Activated naive CD4-positive, alpha-beta T cell treated with anti-CD3 and anti-CD28 coated beads for 36 hours (primary cell): ENCODE measurements at regions not wholly inside any gene's neighbourhood (a gene's known extent, or its start where the extent isn't known, plus 50 kb on each side); places are given as distances from the start of the nearest gene placed in this dataset.

Experiments
- CTCF ChIA-PET: fragments of 350-600 bp; sonication (Branson Sonifier 250); formaldehyde crosslinking; loops from one replicate; lab custom pipeline; 2021; ENCODE audit warnings: antibody characterized with exemption; lab: Charles Lee
- DNase-seq: peaks from one replicate; pipeline ENCODE4 v3.0.0-alpha.2; 2020
- H3K27ac Mint-ChIP-seq: one replicate; pipeline ENCODE4 v1.8.0; 2021; ENCODE audit warnings: mild to moderate bottlenecking, mixed read lengths
- H3K27me3 Mint-ChIP-seq: one replicate; pipeline ENCODE4 v1.8.0; 2021; ENCODE audit warnings: low read depth, mixed read lengths
- H3K36me3 Mint-ChIP-seq: one replicate; pipeline ENCODE4 v1.8.0; 2021; ENCODE audit warnings: low read depth, mixed read lengths
- H3K4me1 Mint-ChIP-seq: one replicate; pipeline ENCODE4 v1.8.0; 2021; ENCODE audit warnings: low read depth, mixed read lengths
- H3K4me3 Mint-ChIP-seq: one replicate; pipeline ENCODE4 v1.8.0; 2021; ENCODE audit warnings: mild to moderate bottlenecking, moderate library complexity, mixed read lengths
- H3K9me3 Mint-ChIP-seq: one replicate; pipeline ENCODE4 v1.8.0; 2021; ENCODE audit warnings: mixed read lengths
- intact Hi-C: fragments of 100-400 bp; cut with micrococcal nuclease; formaldehyde crosslinking; loops from one replicate; pipeline ENCODE4 v1.15.1; 2023

GRCh38 chr11:113604186-113604585 is 101.9 kb downstream of the TMPRSS5 start:
- peaks cover 3% of the 10 kb centered on the region for H3K9me3 Mint-ChIP-seq
- no peak overlapping the region for H3K27ac Mint-ChIP-seq
- CTCF ChIA-PET: no interaction called here
- H3K4me3 Mint-ChIP-seq: no peak overlapping the region
- intact Hi-C loops: no loop called here
- no peaks in the 10 kb centered on the region for H3K4me1 Mint-ChIP-seq
- peaks cover 13% of the 10 kb centered on the region for H3K27me3 Mint-ChIP-seq
- DNase-seq: no peak
- no peaks in the 10 kb centered on the region for H3K36me3 Mint-ChIP-seq

GRCh38 chr11:113603277-113604059 is 102.6 kb downstream of the TMPRSS5 start:
- Mint-ChIP-seq H3K36me3 (no peaks in the 10 kb centered on the region), H3K27ac (no peak overlapping the region), H3K4me3 (no peak overlapping the region), H3K9me3 (peaks cover 3% of the 10 kb centered on the region), H3K27me3 (peaks cover 18% of the 10 kb centered on the region), H3K4me1 (no peaks in the 10 kb centered on the region)
- intact Hi-C loops: no loop called here
- no peak for DNase-seq
- CTCF ChIA-PET: no interaction called here

- Mint-ChIP-seq H3K9me3 (peaks cover 3% of the 10 kb centered on the region), H3K27ac (no peak overlapping the region), H3K36me3 (no peaks in the 10 kb centered on the region), H3K4me1 (no peaks in the 10 kb centered on the region), H3K4me3 (no peak overlapping the region), H3K27me3 (peaks cover 23% of the 10 kb centered on the region)
- DNase-seq: no peak
- CTCF ChIA-PET: no interaction called here
- intact Hi-C loops: no loop called here
Measured at GRCh38 chr11:113602483-113602882, 103.6 kb downstream of the TMPRSS5 start.

- Mint-ChIP-seq H3K4me1 (no peaks in the 10 kb centered on the region), H3K4me3 (no peak overlapping the region), H3K36me3 (no peaks in the 10 kb centered on the region), H3K9me3 (peaks cover 5% of the 10 kb centered on the region), H3K27me3 (peaks cover 36% of the 10 kb centered on the region), H3K27ac (no peak overlapping the region)
- CTCF ChIA-PET: interaction anchor here (0.6 kb wide), 1 partner anchor 684 kb away, joined by 3 read pairs; no protein-coding TSS in a partner anchor
- intact Hi-C loops: no loop called here
- no peak for DNase-seq
Measured at GRCh38 chr11:113596658-113597057, 109.5 kb downstream of the TMPRSS5 start.

- H3K36me3 Mint-ChIP-seq: no peaks in the 10 kb centered on the region
- H3K4me1 Mint-ChIP-seq: no peaks in the 10 kb centered on the region
- no peak overlapping the region for H3K4me3 Mint-ChIP-seq
- intact Hi-C loops: no loop called here
- H3K27ac Mint-ChIP-seq: no peak overlapping the region
- no peak for DNase-seq
- H3K27me3 Mint-ChIP-seq: peaks cover 34% of the 10 kb centered on the region
- CTCF ChIA-PET: interaction anchor here (0.6 kb wide), 1 partner anchor 685 kb away, joined by 3 read pairs; no protein-coding TSS in a partner anchor
- peaks cover 5% of the 10 kb centered on the region for H3K9me3 Mint-ChIP-seq
Measured at GRCh38 chr11:113595810-113596594, 110.1 kb downstream of the TMPRSS5 start.

- intact Hi-C loops: no loop called here
- H3K4me3 Mint-ChIP-seq: no peak overlapping the region
- H3K4me1 Mint-ChIP-seq: no peaks in the 10 kb centered on the region
- H3K27ac Mint-ChIP-seq: no peak overlapping the region
- DNase-seq: peak; percentile 33
- H3K9me3 Mint-ChIP-seq: peaks cover 5% of the 10 kb centered on the region
- H3K36me3 Mint-ChIP-seq: no peaks in the 10 kb centered on the region
- CTCF ChIA-PET: no interaction called here
- H3K27me3 Mint-ChIP-seq: peaks cover 36% of the 10 kb centered on the region
Measured at GRCh38 chr11:113593698-113594308, 112.3 kb downstream of the TMPRSS5 start.

- Mint-ChIP-seq H3K4me3 (no peak overlapping the region), H3K27me3 (peaks cover 22% of the 10 kb centered on the region), H3K4me1 (peaks cover 4% of the 10 kb centered on the region), H3K27ac (no peak overlapping the region), H3K9me3 (no peaks in the 10 kb centered on the region), H3K36me3 (no peaks in the 10 kb centered on the region)
- intact Hi-C loops: no loop called here
- DNase-seq: no peak
- CTCF ChIA-PET: no interaction called here
Measured at GRCh38 chr11:113591117-113591516, 115.0 kb downstream of the TMPRSS5 start.

GRCh38 chr11:113587308-113587739 is 112.1 kb upstream of the DRD2 start:
- Mint-ChIP-seq H3K4me1 (peaks cover 4% of the 10 kb centered on the region), H3K27ac (no peak overlapping the region), H3K9me3 (no peaks in the 10 kb centered on the region), H3K4me3 (no peak overlapping the region), H3K36me3 (no peaks in the 10 kb centered on the region), H3K27me3 (peaks cover 11% of the 10 kb centered on the region)
- CTCF ChIA-PET: interaction anchor here (1.1 kb wide), 1 partner anchor 27 kb away, joined by 3 read pairs; no protein-coding TSS in a partner anchor
- peak; percentile 59 for DNase-seq
- intact Hi-C loops: loop anchor here (1.0 to 5.0 kb wide), 3 partner anchors 150 to 273 kb away; partner anchors contain the start of genes TTC12 and ZW10

- peaks cover 4% of the 10 kb centered on the region for H3K4me1 Mint-ChIP-seq
- no peak for DNase-seq
- no peaks in the 10 kb centered on the region for H3K36me3 Mint-ChIP-seq
- H3K27me3 Mint-ChIP-seq: peaks cover 4% of the 10 kb centered on the region
- CTCF ChIA-PET: no interaction called here
- H3K27ac Mint-ChIP-seq: no peak overlapping the region
- no peak overlapping the region for H3K4me3 Mint-ChIP-seq
- intact Hi-C loops: no loop called here
- no peaks in the 10 kb centered on the region for H3K9me3 Mint-ChIP-seq
Measured at GRCh38 chr11:113584371-113584770, 109.2 kb upstream of the DRD2 start.

- Mint-ChIP-seq H3K4me3 (no peak overlapping the region), H3K9me3 (no peaks in the 10 kb centered on the region), H3K4me1 (no peaks in the 10 kb centered on the region), H3K27me3 (peaks cover 4% of the 10 kb centered on the region), H3K27ac (no peak overlapping the region), H3K36me3 (no peaks in the 10 kb centered on the region)
- CTCF ChIA-PET: interaction anchor here (0.6 kb wide), 2 partner anchors 964 to 994 kb away, joined by 3 read pairs; no protein-coding TSS in a partner anchor
- DNase-seq: no peak
- intact Hi-C loops: no loop called here
Measured at GRCh38 chr11:113581713-113582112, 106.5 kb upstream of the DRD2 start.

GRCh38 chr11:113579292-113579940 is 104.2 kb upstream of the DRD2 start:
- CTCF ChIA-PET: no interaction called here
- H3K27me3 Mint-ChIP-seq: peaks cover 8% of the 10 kb centered on the region

More at GRCh38 chr11:113579292-113579940, 104.2 kb upstream of the DRD2 start:
- H3K4me1 Mint-ChIP-seq: no peaks in the 10 kb centered on the region
- H3K9me3 Mint-ChIP-seq: no peaks in the 10 kb centered on the region
- no peaks in the 10 kb centered on the region for H3K36me3 Mint-ChIP-seq
- DNase-seq: no peak
- H3K27ac Mint-ChIP-seq: no peak overlapping the region
- no peak overlapping the region for H3K4me3 Mint-ChIP-seq
- intact Hi-C loops: no loop called here
